A673 (cell line): ENCODE measurements at regions not wholly inside any gene's neighbourhood (a gene's known extent, or its start where the extent isn't known, plus 50 kb on each side); places are given as distances from the start of the nearest gene placed in this dataset.

ENCODE experiments used
- BruUV-seq: library from RNA; stranded (reverse); fragments of 400-500 nt; replicated peaks from 2 replicates; lab custom pipeline; 2021; lab: Mats Ljungman, UMichigan
- CTCF ChIA-PET: fragments of 300-600 bp; sonication (Branson Sonifier 250); formaldehyde crosslinking; loops from one replicate; lab custom pipeline; 2022; ENCODE audit warnings: antibody characterized with exemption; lab: Charles Lee
- POLR2A ChIA-PET: fragments of 300-600 bp; sonication (Branson Sonifier 250); formaldehyde crosslinking; loops from one replicate; lab custom pipeline; 2022; ENCODE audit warnings: antibody characterized with exemption; ENCODE audit not compliant: low non-redundant PET; lab: Charles Lee
- DNase-seq: peaks from one replicate; pipeline ENCODE4 v3.0.0-alpha.2; 2015; ENCODE audit warnings: low spot score
- H3K27ac ChIP-seq: fragments of 200-600 bp; sonication (generic); 2 replicates; pipeline ENCODE4 v1.5.1; 2016; ENCODE audit warnings: mixed run types, low read depth, mild to moderate bottlenecking, mixed read lengths, antibody characterized with exemption, low read length; ENCODE audit not compliant: poor library complexity, severe bottlenecking
- H3K27me3 ChIP-seq: fragments of 200-600 bp; sonication (generic); replicated peaks from 2 replicates; pipeline ENCODE4 v1.6.1; 2017; ENCODE audit warnings: mixed run types, low read depth, mild to moderate bottlenecking, mixed read lengths, antibody characterized with exemption, low read length; ENCODE audit not compliant: insufficient read depth, poor library complexity
- H3K36me3 ChIP-seq: fragments of 200-600 bp; sonication (generic); 2 replicates; pipeline ENCODE4 v1.6.1; 2016; ENCODE audit warnings: mixed run types, mild to moderate bottlenecking, mixed read lengths, antibody characterized with exemption, low read length; ENCODE audit not compliant: insufficient read depth, poor library complexity, severe bottlenecking
- H3K4me1 ChIP-seq: fragments of 200-600 bp; sonication (generic); 2 replicates; pipeline ENCODE4 v1.6.1; 2017; ENCODE audit warnings: mixed run types, mild to moderate bottlenecking, mixed read lengths, antibody characterized with exemption, low read length; ENCODE audit not compliant: insufficient read depth, poor library complexity, severe bottlenecking
- H3K4me3 ChIP-seq: fragments of 200-600 bp; sonication (generic); 2 replicates; pipeline ENCODE4 v1.5.1; 2016; ENCODE audit warnings: low read depth, mixed run types, mild to moderate bottlenecking, mixed read lengths, low read length; ENCODE audit not compliant: poor library complexity, severe bottlenecking
- H3K9me3 ChIP-seq: fragments of 200-600 bp; sonication (generic); 2 replicates; pipeline ENCODE4 v1.6.1; 2016; ENCODE audit warnings: mixed run types, low read depth, mild to moderate bottlenecking, mixed read lengths, antibody characterized with exemption, low read length; ENCODE audit not compliant: poor library complexity, severe bottlenecking
- CTCF ChIP-seq: fragments of 300-800, 200-600 bp; sonication (generic); conservative IDR thresholded peaks from 2 replicates; pipeline ENCODE4 v1.5.1; 2017; ENCODE audit warnings: low read depth, mild to moderate bottlenecking, antibody characterized with exemption, low read length, moderate library complexity, mixed read lengths
- EZH2 ChIP-seq: fragments of 200-600 bp; sonication (generic); IDR thresholded peaks from 2 replicates; pipeline ENCODE4 v1.6.1; 2017; ENCODE audit warnings: borderline replicate concordance, low read depth, mild to moderate bottlenecking, mixed read lengths, antibody characterized with exemption, low read length; ENCODE audit not compliant: poor library complexity, severe bottlenecking
- intact Hi-C: fragments of 100-400 bp; cut with micrococcal nuclease; formaldehyde crosslinking; loops from one replicate; pipeline ENCODE4 v1.10.0; 2022; ENCODE audit not compliant: unreplicated experiment

DNA sequence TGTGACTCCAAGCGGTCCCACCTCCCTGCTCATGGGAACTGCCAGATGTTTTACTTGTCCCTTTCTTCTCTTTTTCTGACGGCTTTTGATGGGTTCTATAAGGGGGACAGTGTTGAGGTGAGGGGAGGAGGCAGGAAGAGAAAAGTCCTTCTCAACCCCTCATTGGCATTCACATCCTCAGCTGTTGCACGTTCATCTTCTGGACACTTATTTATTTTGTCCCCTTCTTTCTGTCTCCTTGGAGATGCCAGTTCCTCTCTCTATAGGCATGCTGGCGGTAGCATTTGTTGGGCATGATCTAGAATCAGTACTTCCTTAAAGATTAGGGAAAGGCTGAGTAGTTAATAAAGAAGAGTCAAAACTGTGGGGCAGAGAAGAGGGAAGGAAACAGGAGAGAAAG, 99.0 kb upstream of the KLHL14 start:
- Histone ChIP-seq H3K27me3 (no peaks in the 10 kb centered on the region), H3K27ac (no peak overlapping the region), H3K4me3 (no peak overlapping the region), H3K36me3 (no peaks in the 10 kb centered on the region), H3K4me1 (no peaks in the 10 kb centered on the region), H3K9me3 (no peaks in the 10 kb centered on the region)
- BruUV-seq = no TSS peak
- DNase-seq = no peak
- ChIA-PET POLR2A (no interaction called here), CTCF (no interaction called here)
- intact Hi-C loops = no loop called here
- TF ChIP-seq EZH2 (no peak), CTCF (no peak)

DNA sequence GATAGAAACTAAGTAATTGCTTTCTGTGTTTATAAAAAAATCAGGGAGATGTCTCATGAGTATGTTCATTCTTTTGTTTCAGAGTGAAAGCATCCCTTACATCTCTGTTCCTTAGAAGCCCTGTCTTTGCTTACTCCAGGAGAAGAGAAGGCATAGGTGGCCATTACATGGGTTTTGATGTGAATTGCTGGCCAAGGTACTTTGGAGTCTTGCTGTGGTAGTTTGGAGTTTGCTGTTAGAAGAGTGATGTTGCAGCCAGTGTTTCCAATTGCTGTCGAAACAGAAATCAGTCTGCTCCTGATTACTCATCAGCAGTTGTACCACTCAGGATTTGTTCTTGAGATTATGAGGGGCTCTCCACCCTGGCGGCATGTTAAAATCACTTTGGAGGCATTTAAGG, 97.8 kb upstream of the KLHL14 start:
- H3K27ac ChIP-seq = no peak overlapping the region
- no peaks in the 10 kb centered on the region for H3K4me1 ChIP-seq
- H3K36me3 ChIP-seq = no peaks in the 10 kb centered on the region
- H3K9me3 ChIP-seq = no peaks in the 10 kb centered on the region
- no peak for DNase-seq
- CTCF ChIA-PET = no interaction called here
- intact Hi-C loops = no loop called here
- H3K27me3 ChIP-seq = no peaks in the 10 kb centered on the region
- H3K4me3 ChIP-seq = no peak overlapping the region
- no TSS peak for BruUV-seq
- no peak for TF ChIP-seq CTCF
- no peak for TF ChIP-seq EZH2
- POLR2A ChIA-PET = no interaction called here

GRCh38 chr18:32868406-32868805, 95.6 kb upstream of the KLHL14 start:
- Histone ChIP-seq H3K27ac (no peak overlapping the region), H3K27me3 (no peaks in the 10 kb centered on the region), H3K4me1 (no peaks in the 10 kb centered on the region), H3K9me3 (no peaks in the 10 kb centered on the region), H3K36me3 (no peaks in the 10 kb centered on the region), H3K4me3 (no peak overlapping the region)
- TF ChIP-seq EZH2 (no peak), CTCF (no peak)
- BruUV-seq = no TSS peak
- intact Hi-C loops = no loop called here
- DNase-seq = no peak
- CTCF ChIA-PET = no interaction called here
- POLR2A ChIA-PET = no interaction called here
